K562 (cell line): ENCODE measurements at regions not wholly inside any gene's neighbourhood (a gene's known extent, or its start where the extent isn't known, plus 50 kb on each side); places are given as distances from the start of the nearest gene placed in this dataset.

ENCODE experiments used
- CBX3 ChIP-seq, 2 experiments: IDR thresholded peaks; 1 replicate in 1 of 2; 2 replicates in 1 of 2; pipeline ENCODE4 v1.6.1; 2012; ENCODE audit warnings: inconsistent platforms in 2 of 2, low read length in 2 of 2, borderline replicate concordance in 1 of 2, control low read depth in 1 of 2
- ZBTB40 ChIP-seq, 2 experiments: fragments of 450-650 bp in 1 of 2; sonication (generic) in 1 of 2; formaldehyde crosslinking in 1 of 2; IDR thresholded peaks; 2 replicates each; pipeline versions ENCODE4 v1.7.1 to v1.9.0; 2016 to 2022; ENCODE audit warnings: inconsistent platforms in 1 of 2, mild to moderate bottlenecking in 1 of 2, missing genetic modification reagents in 1 of 2

- no peak for TF ChIP-seq ZBTB40 (IDR thresholded peaks at IDR 0.05)
- no peak for TF ChIP-seq ZBTB40 (CRISPR knock-in tag; IDR thresholded peaks at IDR 0.05)
- no peak for TF ChIP-seq CBX3 (IDR thresholded peaks at IDR 0.05; ENCODE audit: borderline replicate concordance in 1 of 2, low read length in 2 of 2)
Measured at GRCh38 chr1:186512698-186513457, 52.0 kb upstream of the PDC start (continued).
